Calu3 (cell line): ENCODE measurements at regions not wholly inside any gene's neighbourhood (a gene's known extent, or its start where the extent isn't known, plus 50 kb on each side); places are given as distances from the start of the nearest gene placed in this dataset.

Experiments
- BruUV-seq: library from RNA; stranded (reverse); fragments of 400-500 nt; replicated peaks from 2 replicates; lab custom pipeline; 2021; lab: Mats Ljungman, UMichigan
- CTCF ChIA-PET: fragments of 300-600 bp; sonication (Branson Sonifier 250); formaldehyde crosslinking; loops from one replicate; lab custom pipeline; 2022; ENCODE audit warnings: antibody characterized with exemption; lab: Charles Lee
- DNase-seq: peaks from one replicate; pipeline ENCODE4 v3.0.0; 2022
- H3K27ac Mint-ChIP-seq: one replicate; pipeline ENCODE4 v1.8.0; 2022; ENCODE audit warnings: mixed read lengths; ENCODE audit not compliant: unreplicated experiment
- H3K27me3 Mint-ChIP-seq: one replicate; pipeline ENCODE4 v1.8.0; 2022; ENCODE audit warnings: mixed read lengths; ENCODE audit not compliant: unreplicated experiment
- H3K36me3 Mint-ChIP-seq: one replicate; pipeline ENCODE4 v1.8.0; 2022; ENCODE audit warnings: mild to moderate bottlenecking, moderate library complexity, mixed read lengths; ENCODE audit not compliant: insufficient read depth, unreplicated experiment
- H3K4me1 Mint-ChIP-seq: one replicate; pipeline ENCODE4 v1.8.0; 2022; ENCODE audit warnings: mild to moderate bottlenecking, low read depth, mixed read lengths; ENCODE audit not compliant: unreplicated experiment
- H3K4me3 Mint-ChIP-seq: one replicate; pipeline ENCODE4 v1.8.0; 2022; ENCODE audit warnings: mild to moderate bottlenecking, low read depth, moderate library complexity, mixed read lengths; ENCODE audit not compliant: unreplicated experiment
- H3K9me3 Mint-ChIP-seq: one replicate; pipeline ENCODE4 v1.8.0; 2022; ENCODE audit warnings: low read depth, mixed read lengths; ENCODE audit not compliant: unreplicated experiment
- CTCF ChIP-seq: fragments of 200-600 bp; IDR thresholded peaks from one replicate; pipeline ENCODE4 v1.8.0; 2022; ENCODE audit warnings: antibody characterized with exemption; ENCODE audit not compliant: unreplicated experiment
- intact Hi-C: fragments of 100-400 bp; cut with micrococcal nuclease; formaldehyde crosslinking; loops from one replicate; pipeline ENCODE4 v1.10.0; 2022; ENCODE audit not compliant: unreplicated experiment

- Mint-ChIP-seq H3K27ac (no peak overlapping the region), H3K4me3 (no peak overlapping the region), H3K27me3 (no peaks in the 10 kb centered on the region), H3K9me3 (no peaks in the 10 kb centered on the region), H3K4me1 (no peaks in the 10 kb centered on the region), H3K36me3 (no peaks in the 10 kb centered on the region)
- no TSS peak for BruUV-seq
- TF ChIP-seq CTCF: no peak
- DNase-seq: no peak
- CTCF ChIA-PET: no interaction called here
- intact Hi-C loops: no loop called here
Observed at GRCh38 chr2:88281302-88282217, 111.4 kb downstream of the THNSL2 start.

GRCh38 chr2:88269836-88270235, 99.7 kb downstream of the THNSL2 start:
- intact Hi-C loops: no loop called here
- H3K4me1 Mint-ChIP-seq: peaks cover 8% of the 10 kb centered on the region
- CTCF ChIA-PET: no interaction called here
- H3K9me3 Mint-ChIP-seq: no peaks in the 10 kb centered on the region
- no peak overlapping the region for H3K4me3 Mint-ChIP-seq
- H3K36me3 Mint-ChIP-seq: no peaks in the 10 kb centered on the region
- H3K27ac Mint-ChIP-seq: no peak overlapping the region
- BruUV-seq: no TSS peak
- DNase-seq: no peak
- no peak for TF ChIP-seq CTCF
- peaks cover 13% of the 10 kb centered on the region for H3K27me3 Mint-ChIP-seq

GRCh38 chr2:88265352-88266303, 95.5 kb downstream of the THNSL2 start:
- H3K27ac Mint-ChIP-seq: peak overlapping the region; percentile 52
- no TSS peak for BruUV-seq
- peak; percentile 27 for DNase-seq

More at GRCh38 chr2:88265352-88266303, 95.5 kb downstream of the THNSL2 start:
- no peak for TF ChIP-seq CTCF
- H3K36me3 Mint-ChIP-seq: no peaks in the 10 kb centered on the region
- intact Hi-C loops: no loop called here
- CTCF ChIA-PET: no interaction called here
- H3K4me3 Mint-ChIP-seq: no peak overlapping the region
- H3K9me3 Mint-ChIP-seq: no peaks in the 10 kb centered on the region
- H3K27me3 Mint-ChIP-seq: no peaks in the 10 kb centered on the region
- peaks cover 28% of the 10 kb centered on the region for H3K4me1 Mint-ChIP-seq
